ENCODE measurements at regions not wholly inside any gene's neighbourhood (a gene's known extent, or its start where the extent isn't known, plus 50 kb on each side); places are given as distances from the start of the nearest gene placed in this dataset.

GRCh38 chr5:62681117-62681850, 102.7 kb downstream of the LRRC70 start:
- no peak for DNase-seq (ENCODE audit: low read depth in 2 of 2)

GRCh38 chr5:62680121-62680520, 101.5 kb downstream of the LRRC70 start:
- DNase-seq (ENCODE audit: low read depth in 2 of 2), result no peak

Data from stimulated activated CD4-positive, alpha-beta T cell treated with anti-CD3 and anti-CD28 coated beads, Interleukin-15, amount 100 ng/mL, for 48 hours (primary cell).